Stimulated activated CD4-positive, alpha-beta T cell treated with anti-CD3 and anti-CD28 coated beads, Interleukin-1b, Interleukin-23, amount 100 ng/mL, for 24 hours (primary cell): ENCODE measurements at regions not wholly inside any gene's neighbourhood (a gene's known extent, or its start where the extent isn't known, plus 50 kb on each side); places are given as distances from the start of the nearest gene placed in this dataset.

Source experiments
- DNase-seq, 4 experiments: peaks; one replicate each; pipeline ENCODE4 v3.0.0-alpha.2; 2020; ENCODE audit warnings: low read depth in 4 of 4, low spot score in 1 of 4

DNA sequence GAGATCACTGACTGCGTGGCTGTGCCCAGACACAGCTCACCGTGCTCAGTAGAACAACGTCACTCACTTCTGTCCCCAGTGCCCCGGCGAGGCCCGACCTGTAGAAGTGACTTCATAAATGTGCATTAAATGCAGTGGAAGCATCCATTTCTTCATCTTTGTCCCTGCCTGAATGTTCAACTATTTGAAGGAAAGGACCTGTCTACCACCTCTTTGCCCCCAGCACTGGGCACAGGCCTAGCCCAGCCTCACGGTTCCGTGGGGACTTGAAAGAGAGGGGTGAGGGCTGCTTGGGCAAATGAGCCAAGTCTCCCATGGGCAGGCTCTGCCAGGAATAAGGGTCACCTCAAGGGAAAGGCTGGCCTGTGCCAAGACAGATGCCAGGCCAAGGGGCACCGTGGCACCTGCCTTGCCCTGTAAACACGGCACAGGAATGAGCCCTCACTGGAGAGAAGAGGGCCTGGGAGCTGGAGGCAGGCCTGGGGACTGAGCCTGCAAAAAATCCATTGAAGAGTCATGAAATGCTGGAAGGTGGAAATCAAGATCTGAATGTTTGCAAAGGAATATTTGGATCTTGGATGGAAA lies 845.3 kb downstream of the BRD1 start:
- no peak for DNase-seq

DNA sequence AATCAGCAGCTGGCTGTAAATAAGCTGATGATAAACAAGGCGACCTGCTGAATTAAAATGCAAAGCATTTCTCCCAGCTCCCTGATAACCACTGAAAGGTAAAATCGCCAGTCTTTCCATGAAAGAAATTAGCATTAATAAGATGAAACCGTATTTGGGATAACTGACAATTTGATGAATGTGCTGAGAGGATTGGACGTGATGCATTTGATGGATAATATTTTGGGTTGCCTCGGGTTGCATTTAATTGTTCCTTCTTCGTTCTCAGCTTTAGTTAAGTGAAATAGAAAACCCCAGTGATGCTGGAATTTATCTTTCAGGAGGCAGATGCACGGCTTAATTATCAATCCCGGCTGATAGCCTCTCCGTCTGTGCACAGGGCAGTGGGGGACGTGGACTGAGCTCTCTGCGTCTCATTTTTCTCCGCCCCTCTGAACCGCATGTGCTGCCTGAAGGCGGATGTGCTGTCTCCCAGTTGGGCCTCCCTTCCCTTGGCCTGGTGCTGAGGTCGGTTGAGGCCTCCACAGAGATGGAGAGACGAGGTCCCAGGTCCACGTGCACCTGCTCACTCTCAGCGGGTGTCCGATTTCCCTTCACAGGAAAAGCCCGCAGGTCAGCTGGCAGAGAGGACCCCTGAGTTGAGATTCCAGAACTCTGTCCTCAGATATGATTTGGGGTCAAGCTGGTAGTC lies 846.2 kb downstream of the BRD1 start:
- DNase-seq: no peak

DNA sequence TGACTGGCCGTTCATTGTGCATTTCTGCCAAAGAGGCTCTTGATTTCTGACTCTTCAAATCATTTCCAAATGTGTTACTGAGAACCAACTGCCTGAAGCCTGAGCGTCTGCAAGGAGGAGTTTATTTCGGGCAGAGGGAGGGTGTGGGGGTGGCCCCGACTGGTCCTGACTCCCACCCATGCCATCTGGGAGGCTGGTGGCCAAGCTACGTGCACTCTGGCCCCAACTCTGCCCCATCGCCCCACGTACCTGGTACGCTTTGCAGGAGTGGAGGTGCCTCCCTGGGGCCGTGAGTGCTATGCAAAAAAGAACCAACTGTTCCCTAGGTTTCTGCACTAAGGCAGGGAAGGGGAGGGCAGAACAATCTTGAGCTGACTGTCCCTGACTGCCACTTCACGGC lies 846.8 kb downstream of the BRD1 start:
- DNase-seq: no peak

DNA sequence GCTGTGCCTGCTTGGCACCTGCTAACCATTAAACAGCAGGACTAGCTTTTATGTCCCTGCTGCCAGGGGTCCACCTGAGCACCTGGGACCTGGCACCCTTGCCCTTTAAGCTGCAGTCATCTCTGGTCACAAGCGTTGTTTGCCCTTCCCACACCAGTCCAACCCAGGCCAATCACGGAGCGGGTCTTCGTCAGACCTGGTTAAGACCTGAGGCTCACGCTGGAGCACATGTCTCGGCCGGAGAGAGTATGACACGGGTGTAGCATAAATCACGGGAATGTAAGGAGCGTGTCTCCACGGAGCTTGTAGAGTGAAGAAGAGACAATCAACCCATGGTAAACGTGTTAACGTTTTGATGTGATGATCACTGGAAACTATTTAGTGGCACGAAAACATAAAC lies 847.3 kb downstream of the BRD1 start:
- no peak for DNase-seq

DNA sequence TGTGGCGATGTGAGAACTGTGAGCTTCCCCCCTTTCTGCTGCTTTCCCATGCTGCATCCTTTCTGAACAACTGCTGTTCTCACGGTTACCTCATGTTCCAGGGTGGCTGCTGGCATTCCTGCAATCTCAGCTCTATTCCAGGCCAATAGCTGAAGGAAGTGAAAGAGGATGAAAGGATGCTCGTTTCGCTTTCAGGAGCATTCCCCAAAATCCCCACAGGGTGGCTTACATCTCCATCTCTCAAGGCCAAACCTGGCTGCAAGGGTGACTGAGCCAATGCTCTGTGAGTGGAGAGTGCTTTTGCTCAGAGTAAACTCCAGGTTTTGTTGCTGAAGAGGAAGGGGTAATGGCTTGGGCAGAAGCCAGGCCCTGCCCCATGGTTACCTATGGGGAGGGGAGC lies 848.2 kb downstream of the BRD1 start:
- no peak for DNase-seq

DNA sequence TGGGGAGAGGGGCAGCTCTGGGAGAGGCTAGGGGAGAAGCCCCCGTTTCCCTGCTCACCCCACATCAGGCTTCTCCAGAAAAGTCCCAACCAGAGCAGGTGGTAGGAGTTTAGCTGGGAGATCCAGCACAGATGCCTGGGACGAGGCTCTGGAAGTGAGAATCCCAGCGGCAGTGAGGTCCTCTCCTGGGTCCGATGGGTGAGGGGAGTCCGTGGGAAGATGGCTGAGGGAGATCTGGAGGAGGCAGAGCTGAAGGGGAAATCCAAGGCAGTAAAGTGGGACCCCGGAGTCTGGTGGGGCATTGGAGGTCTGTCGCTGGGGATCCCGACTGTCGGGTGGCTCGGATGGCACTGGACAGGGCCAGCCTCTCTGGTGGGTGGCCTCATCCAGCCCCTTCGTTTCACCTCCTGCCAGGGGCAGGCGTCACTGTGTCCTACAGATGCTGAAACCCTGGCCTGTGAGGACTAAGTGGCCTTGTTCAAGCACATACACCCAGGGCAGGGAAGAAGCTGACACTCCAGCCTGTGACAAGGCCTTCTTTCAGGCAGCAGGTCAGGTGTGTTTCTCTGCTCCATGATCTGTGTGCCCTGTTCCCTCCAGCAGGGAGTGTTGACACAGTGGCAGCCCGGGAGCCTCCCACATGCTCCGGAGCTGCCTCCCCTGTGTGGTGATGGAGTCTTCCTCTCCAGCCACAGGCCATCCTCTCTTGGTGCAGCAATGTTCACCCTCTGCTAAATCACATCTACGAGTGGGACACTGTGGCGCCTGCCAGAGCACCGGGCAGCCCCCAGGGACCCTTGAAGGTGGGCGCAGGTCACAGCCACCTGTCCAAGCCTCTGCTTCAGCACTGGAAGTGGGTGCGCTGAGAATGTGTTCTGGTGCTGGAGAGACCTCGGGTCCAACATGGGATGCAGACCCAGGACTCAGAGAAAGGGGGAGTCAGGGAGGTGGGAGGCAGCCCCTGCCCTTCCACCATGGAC lies 850.8 kb downstream of the BRD1 start:
- DNase-seq: no peak

DNA sequence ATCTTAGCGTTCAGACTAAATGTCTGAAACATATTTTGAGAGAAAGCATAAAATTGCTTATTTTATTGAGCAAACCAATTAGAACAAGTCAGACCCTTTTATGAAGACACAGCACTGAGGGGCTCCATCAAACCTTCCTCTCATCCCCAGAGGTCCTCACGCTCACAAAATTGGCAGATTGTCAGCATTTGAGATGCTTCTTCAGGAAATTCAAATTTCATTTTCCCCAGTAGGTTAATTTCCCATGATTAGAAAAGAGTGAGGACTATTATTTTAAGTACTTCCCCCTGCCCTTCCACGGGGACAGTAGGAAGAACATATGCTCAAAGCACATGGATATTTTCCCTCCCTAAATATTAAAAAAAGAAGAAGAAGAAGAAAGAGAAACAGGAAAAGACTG lies 851.8 kb downstream of the BRD1 start:
- no peak for DNase-seq

DNA sequence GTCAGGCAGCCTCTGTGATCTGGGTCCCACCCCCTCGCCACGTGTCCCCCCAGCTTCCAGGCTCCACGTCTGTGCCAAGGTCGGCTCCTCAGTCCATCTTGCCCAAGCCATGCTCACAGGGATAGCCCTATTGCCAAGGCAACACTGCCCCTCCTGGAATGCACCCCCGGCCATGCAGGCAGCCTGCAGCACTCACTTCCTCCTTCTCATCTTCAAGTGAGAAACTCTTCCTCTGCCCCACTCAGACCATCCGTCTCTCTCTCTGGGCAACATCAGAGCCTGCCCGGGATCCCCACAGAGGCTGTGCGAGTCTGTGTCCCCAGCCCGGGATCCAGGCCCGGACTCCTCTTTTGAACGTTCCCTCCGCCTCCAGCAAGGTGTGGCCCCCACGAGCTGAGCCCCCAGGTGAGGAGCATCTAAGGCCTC lies 852.3 kb downstream of the BRD1 start:
- no peak for DNase-seq

DNA sequence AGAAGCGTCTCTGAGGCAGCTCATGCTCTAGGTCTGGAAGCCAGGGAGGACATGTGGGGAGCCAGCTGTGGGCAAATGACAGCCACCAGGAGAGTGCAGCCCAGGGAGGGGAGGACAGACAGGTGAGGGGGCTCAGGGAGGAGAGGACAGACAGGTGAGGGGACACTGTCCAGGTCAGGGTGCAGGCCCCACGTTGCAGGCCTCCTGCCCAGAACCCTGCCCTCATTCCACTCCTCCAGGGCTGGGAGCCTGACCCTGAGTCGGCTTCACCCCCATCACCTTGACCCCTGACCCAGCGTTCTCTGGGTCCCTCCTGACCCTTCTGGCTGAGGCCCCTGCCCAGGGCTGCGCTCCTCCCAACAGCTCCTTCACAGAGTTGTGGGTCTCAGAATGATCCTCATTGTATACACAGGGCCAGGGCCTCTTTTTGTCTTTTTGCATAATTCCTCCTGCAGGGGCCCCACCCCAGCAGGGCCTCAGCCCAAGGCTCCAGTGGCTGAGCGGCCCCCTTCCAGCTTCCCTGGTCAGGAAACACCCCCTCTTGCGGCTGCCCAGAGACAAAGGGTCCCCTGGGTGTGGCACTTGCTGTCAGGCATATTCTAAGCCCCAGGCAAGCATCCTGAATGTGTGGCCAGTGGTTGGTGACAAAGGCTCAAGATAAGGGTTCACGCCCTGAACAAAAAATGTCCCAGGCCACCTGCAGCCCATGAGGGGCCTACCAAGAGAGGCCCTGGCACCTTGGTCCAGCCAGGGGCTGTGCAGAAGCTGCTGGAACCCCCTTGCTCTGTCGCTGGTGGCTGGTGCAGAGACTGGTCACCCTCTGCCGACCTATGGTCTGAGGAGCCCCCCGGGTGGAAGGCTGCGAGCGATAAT lies 853.0 kb downstream of the BRD1 start:
- no peak for DNase-seq

DNA sequence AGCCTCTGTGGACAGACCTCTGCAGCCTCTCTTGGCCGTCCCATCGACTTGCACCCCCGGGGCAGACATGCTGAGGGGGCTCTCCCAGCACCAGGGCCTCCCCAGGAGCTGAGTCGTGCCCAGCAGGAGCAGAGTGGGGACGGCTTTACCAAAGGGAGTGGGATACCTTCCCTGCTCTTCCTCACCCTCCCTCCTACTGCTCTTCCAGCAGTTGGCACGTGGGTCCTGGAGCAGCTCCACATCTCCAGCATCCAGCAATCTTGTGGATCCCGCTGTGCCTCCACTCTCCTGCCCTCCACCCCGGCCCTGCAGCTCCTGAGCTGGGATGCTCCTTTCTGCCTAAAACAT lies 854.0 kb downstream of the BRD1 start:
- DNase-seq: no peak

DNA sequence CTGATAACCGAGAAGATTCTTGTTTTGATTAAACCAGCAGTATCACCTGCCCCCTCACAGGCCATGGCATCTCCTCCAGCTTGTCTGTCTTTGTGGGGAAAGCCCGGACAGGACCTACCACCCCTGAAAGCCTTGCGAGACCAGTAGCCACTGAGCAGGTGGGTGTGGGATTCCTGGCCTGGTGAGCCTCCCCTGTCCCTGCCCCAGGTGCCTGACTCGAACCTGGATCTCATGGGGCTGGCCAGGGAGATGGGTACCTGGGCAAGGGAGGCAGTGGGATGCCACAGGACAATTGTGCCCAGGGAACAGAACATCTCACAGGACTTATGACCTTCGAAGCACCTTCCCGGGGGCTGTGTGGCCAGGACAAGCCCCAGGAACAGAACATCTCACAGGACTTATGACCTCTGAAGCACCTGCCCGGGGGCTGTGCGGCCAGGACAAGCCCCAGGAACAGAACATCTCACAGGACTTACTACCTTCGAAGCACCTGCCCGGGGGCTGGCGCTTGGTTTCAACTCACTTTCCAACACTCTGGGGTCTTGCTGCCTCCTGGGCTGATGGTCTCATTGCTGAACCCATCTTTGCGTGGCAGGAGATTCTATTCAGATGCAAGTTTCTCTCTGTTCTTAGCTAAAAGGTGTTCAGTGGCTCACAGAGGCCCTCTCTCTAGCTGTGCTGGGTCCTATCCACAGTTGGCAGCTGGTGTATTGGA lies 854.5 kb downstream of the BRD1 start:
- no peak for DNase-seq

DNA sequence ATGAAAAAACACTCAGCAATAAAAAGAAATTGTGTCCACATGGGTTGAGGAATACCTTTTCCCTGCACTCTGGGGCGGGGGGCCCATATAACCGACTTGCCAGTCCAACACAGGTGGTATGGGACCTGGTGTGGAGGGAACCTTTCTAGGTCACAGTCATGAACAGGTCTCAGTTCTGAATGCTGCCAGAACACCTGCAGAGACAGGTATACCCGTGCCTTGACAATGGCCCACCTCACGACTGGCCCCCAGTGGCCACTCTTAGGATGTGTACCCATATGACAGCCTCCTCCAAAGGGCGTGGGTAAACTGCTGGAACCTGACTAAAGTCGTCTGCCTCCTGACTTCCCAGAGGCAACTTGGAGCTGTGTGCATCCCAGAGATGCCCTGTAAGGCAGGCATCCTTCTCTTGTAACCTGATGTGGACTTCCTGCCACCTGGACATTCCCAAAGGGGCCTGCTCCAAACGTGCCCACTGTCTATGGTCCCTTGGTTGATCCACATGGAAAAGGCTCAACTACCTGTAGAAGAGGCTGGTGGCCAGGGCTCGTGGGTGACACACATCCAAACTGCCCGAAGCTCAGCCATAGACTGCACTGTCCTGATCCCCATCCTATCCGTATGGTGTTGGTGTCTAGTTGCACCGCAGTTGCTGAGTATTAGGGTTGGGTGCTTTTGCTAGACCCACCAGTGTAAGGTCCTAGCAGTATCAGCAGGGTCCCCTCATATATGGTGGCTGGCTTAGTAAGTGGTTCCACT lies 859.3 kb downstream of the BRD1 start:
- peak in 1 of 4 experiments; percentile 2 for DNase-seq

DNA sequence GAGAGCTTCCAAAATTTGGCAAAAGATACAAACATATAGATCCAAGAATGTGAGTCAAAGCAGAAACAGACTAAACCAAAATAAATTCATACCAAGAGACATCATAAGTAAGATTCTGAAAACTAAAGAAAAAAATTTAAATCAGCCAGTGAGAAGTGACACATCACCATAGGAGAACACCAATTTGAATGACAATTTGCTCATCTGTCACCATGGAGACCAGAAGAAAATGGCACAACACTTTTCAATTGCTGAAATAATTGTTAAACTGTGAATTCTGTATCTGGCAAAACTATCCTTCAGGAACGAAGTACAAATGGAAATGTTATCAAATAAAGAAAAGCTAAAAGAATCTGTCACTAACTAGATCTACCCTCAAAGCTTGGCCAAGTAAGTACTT lies 864.3 kb downstream of the BRD1 start:
- DNase-seq: no peak

DNA sequence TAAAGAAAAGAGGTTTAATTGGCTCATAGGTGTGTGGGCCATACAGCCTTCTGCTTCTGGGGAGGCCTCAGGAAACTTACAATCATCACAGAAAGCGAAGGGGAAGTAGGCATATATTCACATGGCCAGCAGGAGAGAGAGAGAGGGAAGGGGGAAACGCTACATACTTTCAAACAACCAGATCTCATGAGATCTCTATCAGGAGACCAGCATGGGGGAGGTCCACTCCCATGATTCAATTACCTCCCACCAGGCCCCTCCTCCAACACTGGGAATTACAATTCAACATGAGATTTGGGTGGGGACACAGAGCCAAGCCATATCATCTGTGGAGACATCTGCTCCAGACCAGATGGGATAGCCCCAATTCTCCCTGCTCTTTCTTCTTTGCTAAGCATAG lies 866.0 kb downstream of the BRD1 start:
- no peak for DNase-seq

DNA sequence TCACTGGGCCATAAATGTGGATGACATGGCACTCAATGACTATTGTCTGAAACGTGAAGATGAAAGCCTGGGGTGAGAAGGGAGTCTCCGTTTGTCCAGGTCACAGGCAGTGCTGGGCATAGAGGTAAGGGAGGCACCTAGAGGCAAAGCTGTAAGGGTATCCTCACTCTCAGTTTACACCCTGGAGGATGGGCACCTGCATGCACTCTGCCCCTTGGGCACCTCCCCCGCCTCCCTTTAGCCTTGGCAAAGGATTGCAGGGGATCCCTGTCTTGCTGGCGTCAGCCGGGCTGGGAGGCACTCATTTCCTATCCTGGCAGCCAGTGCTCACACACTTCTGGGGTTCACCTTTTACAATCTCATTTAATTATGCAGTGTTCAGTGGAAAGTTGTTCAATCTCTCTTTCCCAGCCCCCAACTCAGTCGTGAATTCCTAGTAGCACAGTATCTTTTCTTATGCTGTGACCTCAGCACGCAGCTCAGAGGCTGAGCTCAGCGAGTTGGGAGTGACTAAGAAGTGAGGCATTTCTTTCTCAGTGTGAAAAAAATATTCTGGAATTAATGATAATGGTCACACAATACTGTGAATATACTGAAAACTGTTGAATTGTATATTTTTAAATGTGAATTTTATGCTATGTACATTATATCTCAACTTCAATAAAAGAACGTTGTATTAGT lies 866.6 kb downstream of the BRD1 start:
- no peak for DNase-seq

DNA sequence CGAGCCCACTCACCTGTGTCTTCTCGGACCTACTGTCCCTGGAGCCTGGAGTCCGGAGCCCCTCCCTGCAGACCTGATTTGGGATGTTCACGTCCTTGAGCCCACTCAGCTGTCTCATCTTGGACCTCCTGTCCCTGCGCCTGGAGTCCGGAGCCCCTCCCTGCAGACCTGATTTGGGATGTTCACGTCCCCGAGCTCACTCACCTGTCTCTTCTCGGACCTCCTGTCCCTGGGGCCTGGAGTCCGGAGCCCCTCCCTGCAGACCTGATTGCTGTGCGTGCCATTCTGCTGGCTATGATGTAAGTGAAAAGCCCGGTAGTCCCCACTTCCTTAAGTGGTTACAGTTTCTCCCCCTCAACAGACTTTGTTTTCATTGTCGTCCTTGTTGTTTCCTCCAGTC lies 867.1 kb downstream of the BRD1 start:
- DNase-seq: no peak

DNA sequence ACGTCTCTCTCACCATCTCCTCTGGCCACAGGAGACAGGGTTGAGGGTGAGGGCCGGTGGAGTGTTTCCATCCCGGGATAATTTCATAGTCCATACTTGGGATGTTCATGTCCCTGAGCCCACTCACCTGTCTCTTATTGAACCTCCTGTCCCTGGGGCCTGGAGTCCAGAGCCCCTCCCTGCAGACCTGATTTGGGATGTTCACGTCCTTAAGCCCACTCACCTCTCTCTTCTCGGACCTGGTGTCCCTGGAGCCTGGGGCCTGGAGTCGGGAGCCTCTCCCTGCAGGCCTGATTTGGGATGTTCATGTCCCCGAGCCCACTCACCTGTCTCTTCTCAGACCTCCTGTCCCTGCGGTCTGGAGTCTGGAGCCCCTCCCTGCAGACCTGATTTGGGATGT lies 868.2 kb downstream of the BRD1 start:
- DNase-seq: no peak

DNA sequence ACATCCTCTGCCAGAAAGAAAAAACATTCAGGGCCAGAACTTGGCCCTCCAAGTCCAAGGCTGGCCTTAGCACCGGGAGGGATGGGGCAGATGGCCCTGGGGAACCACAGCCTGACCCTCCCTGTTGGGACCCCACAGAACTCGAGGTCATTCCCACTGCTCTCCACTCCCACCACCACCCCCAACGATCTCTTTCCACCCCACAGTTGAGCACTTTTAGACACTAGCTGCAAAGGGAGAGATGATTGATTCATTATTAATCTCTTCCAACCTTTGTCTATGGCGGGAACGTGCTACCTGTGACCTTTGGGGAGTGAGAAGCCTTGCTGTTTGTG lies 869.7 kb downstream of the BRD1 start:
- DNase-seq: no peak

DNA sequence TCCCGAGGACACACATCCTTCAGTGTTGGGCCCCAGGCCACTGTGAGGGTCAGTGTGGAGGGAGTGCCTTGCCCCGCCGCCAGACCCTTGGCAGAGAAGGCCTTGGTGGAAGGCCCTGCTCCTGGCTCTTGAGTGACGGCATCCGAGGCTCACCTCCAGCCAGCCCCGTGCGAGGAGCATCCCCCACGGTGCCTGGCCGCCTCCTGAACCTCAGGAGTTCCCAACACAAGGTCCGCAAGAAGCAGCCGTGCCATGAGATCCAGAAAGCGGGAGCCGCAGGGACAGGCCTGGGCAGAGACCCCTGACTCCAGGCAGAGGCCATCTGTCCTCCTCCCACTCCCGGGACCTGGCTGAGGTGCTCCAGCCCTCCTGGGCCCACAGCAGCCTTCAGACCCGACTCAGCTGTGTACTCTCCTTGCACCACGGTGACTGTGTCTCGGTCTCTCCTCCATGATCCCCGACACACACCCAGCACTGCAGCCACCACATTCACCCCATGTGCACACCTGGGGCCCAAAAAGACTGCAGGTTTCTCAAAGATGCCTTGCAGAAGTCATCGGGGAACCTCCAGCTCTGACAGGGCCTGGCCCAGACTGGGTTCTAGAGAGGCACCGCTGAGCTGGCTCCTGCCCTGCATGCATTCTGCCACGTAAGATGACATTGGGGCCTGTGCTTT lies 870.2 kb downstream of the BRD1 start:
- no peak for DNase-seq
